Fibroblast of villous mesenchyme (primary cell): ENCODE measurements at regions not wholly inside any gene's neighbourhood (a gene's known extent, or its start where the extent isn't known, plus 50 kb on each side); places are given as distances from the start of the nearest gene placed in this dataset.
"Not testable (repeated sequence)": the region's sequence is repeated elsewhere in the genome, so short reads cannot be mapped to it uniquely, and the experiment has no call there.

Experiments
- DNase-seq: peaks from one replicate; pipeline ENCODE4 v3.0.0-alpha.2; 2010; ENCODE audit warnings: low read depth
- H3K4me3 ChIP-seq: 2 replicates; pipeline ENCODE4 v1.5.1; 2011; ENCODE audit warnings: low read depth, mild to moderate bottlenecking, low read length
- TF ChIP-seq, protein P1 (sequence below): IDR thresholded peaks from 2 replicates; pipeline ENCODE4 v1.5.1; 2012; ENCODE audit warnings: low read depth, mild to moderate bottlenecking, low read length; ENCODE audit not compliant: insufficient read depth

GRCh38 chr2:89821455-89821945 lies 1130.0 kb downstream of the RPIA start:
- TF ChIP-seq, protein P1, sequence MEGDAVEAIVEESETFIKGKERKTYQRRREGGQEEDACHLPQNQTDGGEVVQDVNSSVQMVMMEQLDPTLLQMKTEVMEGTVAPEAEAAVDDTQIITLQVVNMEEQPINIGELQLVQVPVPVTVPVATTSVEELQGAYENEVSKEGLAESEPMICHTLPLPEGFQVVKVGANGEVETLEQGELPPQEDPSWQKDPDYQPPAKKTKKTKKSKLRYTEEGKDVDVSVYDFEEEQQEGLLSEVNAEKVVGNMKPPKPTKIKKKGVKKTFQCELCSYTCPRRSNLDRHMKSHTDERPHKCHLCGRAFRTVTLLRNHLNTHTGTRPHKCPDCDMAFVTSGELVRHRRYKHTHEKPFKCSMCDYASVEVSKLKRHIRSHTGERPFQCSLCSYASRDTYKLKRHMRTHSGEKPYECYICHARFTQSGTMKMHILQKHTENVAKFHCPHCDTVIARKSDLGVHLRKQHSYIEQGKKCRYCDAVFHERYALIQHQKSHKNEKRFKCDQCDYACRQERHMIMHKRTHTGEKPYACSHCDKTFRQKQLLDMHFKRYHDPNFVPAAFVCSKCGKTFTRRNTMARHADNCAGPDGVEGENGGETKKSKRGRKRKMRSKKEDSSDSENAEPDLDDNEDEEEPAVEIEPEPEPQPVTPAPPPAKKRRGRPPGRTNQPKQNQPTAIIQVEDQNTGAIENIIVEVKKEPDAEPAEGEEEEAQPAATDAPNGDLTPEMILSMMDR, result no peak
- no peak for DNase-seq
- H3K4me3 ChIP-seq, result no peak overlapping the region

DNA sequence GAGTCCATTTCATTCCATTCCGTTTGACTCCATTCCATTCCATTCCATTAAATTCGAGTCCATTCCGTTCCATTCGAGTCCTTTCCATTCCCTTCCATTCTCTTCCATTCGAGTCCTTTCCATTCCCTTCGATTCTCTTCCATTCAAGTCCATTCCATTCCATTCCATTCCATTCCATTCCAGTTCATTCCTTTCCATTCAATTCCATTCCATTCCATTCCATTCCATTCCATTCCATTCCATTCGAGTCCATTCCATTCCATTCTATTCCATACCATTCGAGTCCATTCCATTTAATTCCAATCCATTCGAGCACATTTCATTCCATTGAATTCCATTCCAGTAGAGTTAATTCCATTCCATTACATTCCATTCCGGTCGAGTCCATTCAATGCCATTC lies 1130.9 kb downstream of the RPIA start:
- not testable (repeated sequence) for H3K4me3 ChIP-seq, DNase-seq

DNA sequence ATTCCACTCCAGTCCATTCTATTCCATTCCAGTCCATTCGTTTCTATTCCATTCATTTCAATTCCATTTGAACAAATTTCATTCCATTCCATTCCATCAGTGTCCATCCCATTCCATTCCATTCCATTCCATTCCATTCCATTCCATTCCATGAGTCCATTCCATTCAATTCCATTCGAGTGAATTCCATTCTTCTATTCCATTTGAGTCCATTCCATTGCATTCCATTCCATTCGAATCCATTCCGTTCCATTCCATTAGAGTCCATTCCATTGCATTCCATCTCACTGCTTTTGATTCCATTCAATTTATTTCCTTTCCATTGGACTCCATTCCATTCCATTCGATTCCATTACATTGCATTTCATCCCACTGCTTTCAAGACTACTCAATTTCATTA lies 1132.1 kb downstream of the RPIA start:
- no peak for DNase-seq
- TF ChIP-seq, protein P1, result no peak
- no peak overlapping the region for H3K4me3 ChIP-seq

DNA sequence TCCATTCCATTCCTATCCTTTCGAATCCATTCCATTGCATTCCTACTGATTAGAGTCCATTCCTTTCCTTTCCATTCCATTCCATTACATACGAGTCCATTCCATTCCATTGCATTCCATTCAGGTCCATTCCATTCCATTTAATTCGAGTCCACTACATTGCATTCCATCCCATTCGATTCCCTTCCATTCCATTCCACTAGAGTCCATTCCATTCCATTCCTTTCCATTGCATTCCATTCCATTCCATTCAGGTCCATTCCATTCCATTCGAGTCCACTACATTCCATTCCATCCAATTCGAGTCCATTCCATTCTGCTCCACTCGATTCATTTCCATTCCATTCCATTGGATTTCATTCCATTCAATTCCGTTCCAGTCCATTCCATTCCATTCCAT lies 1133.6 kb downstream of the RPIA start:
- TF ChIP-seq, protein P1, result no peak
- no peak overlapping the region for H3K4me3 ChIP-seq
- no peak for DNase-seq

DNA sequence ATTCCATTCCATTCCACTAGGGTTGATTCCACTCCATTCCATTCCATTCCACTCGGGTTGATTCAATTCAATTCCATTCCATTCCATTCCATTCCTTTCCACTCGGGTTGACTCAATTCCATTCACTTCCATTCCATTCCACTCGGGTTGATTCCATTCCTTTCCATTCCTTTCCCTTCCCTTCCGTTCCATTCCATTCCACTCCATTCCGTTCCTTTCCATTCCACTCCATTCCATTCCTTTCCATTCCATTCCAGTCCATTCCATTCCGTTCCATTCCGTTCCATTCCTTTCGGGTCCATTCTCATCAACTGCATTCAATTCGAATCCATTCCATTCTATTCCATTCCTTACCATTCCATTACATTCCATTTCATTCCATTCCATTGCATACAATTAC lies 1135.3 kb downstream of the RPIA start:
- DNase-seq, result not testable (repeated sequence)

DNA sequence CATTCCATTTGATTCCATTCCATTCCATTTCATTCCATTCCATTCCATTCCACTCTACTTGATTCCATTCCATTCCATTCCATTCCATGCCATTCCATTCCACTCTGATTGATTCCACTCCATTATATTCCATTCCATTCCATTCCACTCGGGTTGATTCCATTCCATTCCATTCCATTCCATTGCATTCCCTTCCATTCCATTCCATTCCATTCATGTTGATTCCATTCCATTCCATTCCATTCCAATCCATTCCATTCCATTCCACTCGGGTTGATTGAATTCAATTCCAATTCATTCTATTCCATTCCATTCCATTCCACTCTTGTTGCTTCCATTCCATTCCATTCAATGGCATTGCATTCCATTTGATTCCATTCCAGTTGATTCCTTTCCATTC lies 1136.4 kb downstream of the RPIA start:
- DNase-seq, H3K4me3 ChIP-seq: not testable (repeated sequence)

More for the DNA sequence above, 1135.3 kb downstream of the RPIA start:
- H3K4me3 ChIP-seq, result not testable (repeated sequence)

- not testable (repeated sequence) for DNase-seq, H3K4me3 ChIP-seq
Measured at GRCh38 chr2:89828416-89828815, 1136.9 kb downstream of the RPIA start.

GRCh38 chr2:89828961-89829631 lies 1137.6 kb downstream of the RPIA start:
- DNase-seq, result not testable (repeated sequence)

GRCh38 chr2:89829828-89830227 lies 1138.4 kb downstream of the RPIA start:
- TF ChIP-seq, protein P1, result no peak
- H3K4me3 ChIP-seq, result no peak overlapping the region
- no peak for DNase-seq

More at GRCh38 chr2:89828961-89829631, 1137.6 kb downstream of the RPIA start:
- H3K4me3 ChIP-seq, result not testable (repeated sequence)

GRCh38 chr2:89830341-89831218 lies 1139.1 kb downstream of the RPIA start:
- not testable (repeated sequence) for H3K4me3 ChIP-seq, DNase-seq
